KMS-11 (cell line): ENCODE measurements at regions not wholly inside any gene's neighbourhood (a gene's known extent, or its start where the extent isn't known, plus 50 kb on each side); places are given as distances from the start of the nearest gene placed in this dataset.

Source experiments
- H2AFZ ChIP-seq: fragments of 200-600 bp; sonication (generic); 2 replicates; pipeline ENCODE4 v1.6.1; 2016; ENCODE audit warnings: antibody characterized with exemption, mixed run types, low read depth
- H3K27ac ChIP-seq: fragments of 200-600 bp; sonication (generic); 2 replicates; pipeline ENCODE4 v1.6.1; 2016; ENCODE audit warnings: mild to moderate bottlenecking, mixed run types
- H3K27me3 ChIP-seq: fragments of 200-600 bp; sonication (generic); 2 replicates; pipeline ENCODE4 v1.6.1; 2017; ENCODE audit warnings: mild to moderate bottlenecking, low read depth, mixed run types, moderate library complexity; ENCODE audit not compliant: insufficient read depth
- H3K36me3 ChIP-seq: fragments of 200-600 bp; sonication (generic); 2 replicates; pipeline ENCODE4 v1.6.1; 2017; ENCODE audit warnings: mild to moderate bottlenecking, mixed run types; ENCODE audit not compliant: insufficient read depth
- H3K4me1 ChIP-seq: fragments of 200-600 bp; sonication (generic); 2 replicates; pipeline ENCODE4 v1.6.1; 2016; ENCODE audit warnings: mild to moderate bottlenecking, low read depth, mixed run types; ENCODE audit not compliant: poor library complexity, severe bottlenecking
- H3K4me2 ChIP-seq: fragments of 200-600 bp; sonication (generic); 2 replicates; pipeline ENCODE4 v1.7.0; 2016; ENCODE audit warnings: mild to moderate bottlenecking, mixed run types
- H3K4me3 ChIP-seq: fragments of 200-600 bp; sonication (generic); IDR thresholded peaks from 2 replicates; pipeline ENCODE4 v1.6.1; 2017; ENCODE audit warnings: low read depth, low read length, mixed read lengths; ENCODE audit not compliant: insufficient read depth
- H3K79me2 ChIP-seq: fragments of 200-600 bp; sonication (generic); 2 replicates; pipeline ENCODE4 v1.6.1; 2016; ENCODE audit warnings: low read depth, mixed run types; ENCODE audit not compliant: insufficient read depth
- H3K9ac ChIP-seq: fragments of 200-600 bp; sonication (generic); 2 replicates; pipeline ENCODE4 v1.6.1; 2016; ENCODE audit warnings: mild to moderate bottlenecking, mixed run types
- H4K20me1 ChIP-seq: fragments of 200-600 bp; sonication (generic); 2 replicates; pipeline ENCODE4 v1.6.1; 2016; ENCODE audit warnings: mild to moderate bottlenecking, mixed run types; ENCODE audit not compliant: insufficient read depth
- TF ChIP-seq, protein P1 (sequence below): fragments of 200-600 bp; sonication (generic); conservative IDR thresholded peaks from 2 replicates; pipeline ENCODE4 v1.6.1; 2017; ENCODE audit warnings: low read depth, mild to moderate bottlenecking, antibody characterized with exemption, low read length, moderate library complexity, mixed read lengths

DNA sequence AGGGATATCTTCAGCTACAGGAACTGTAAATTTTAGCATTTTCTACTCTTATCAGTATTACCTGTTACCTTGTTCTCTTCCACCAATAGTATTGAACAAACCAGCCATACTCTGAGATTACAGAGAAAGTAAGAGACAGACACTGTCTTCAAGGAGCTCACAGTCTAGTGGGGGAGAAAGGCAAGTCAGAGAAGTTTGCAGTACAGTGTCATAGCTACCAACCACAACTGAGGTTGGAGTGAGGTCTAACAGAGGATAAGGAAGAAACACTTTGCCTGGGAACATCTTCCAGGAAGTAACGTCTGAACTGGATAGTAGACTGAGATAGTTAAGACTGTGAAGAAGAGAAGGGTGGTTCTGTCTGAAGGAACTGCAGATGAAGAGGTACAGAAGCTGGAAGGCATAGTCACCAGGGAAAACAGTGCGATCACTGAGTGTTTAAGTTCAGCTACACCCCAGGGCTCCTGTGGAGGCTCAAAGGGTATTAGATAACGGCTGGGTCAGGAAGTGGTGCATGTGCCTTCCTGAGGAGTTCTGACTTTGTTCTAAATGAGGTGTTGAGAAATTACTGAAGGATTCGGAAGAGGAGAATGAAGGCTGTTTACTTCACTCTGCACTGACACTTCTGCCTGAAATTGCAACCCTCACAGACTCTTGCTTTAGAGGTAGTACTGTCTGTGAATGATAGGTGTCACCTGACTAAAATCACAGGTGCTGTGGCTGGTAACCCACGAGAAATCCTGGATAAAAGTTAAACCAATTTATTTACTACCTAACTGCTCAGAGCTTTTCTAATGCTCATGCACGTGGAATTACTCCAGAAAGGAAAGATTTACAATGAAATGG, 841.6 kb downstream of the MAT2B start:
- Histone ChIP-seq H3K4me1 (no peaks in the 10 kb centered on the region), H3K36me3 (no peaks in the 10 kb centered on the region), H4K20me1 (no peaks in the 10 kb centered on the region), H3K4me2 (no peak overlapping the region), H3K79me2 (no peaks in the 10 kb centered on the region), H3K9ac (no peak overlapping the region), H3K27ac (no peak overlapping the region), H3K4me3 (no peak overlapping the region), H2AFZ (no peak overlapping the region), H3K27me3 (no peaks in the 10 kb centered on the region)
- TF ChIP-seq, protein P1, sequence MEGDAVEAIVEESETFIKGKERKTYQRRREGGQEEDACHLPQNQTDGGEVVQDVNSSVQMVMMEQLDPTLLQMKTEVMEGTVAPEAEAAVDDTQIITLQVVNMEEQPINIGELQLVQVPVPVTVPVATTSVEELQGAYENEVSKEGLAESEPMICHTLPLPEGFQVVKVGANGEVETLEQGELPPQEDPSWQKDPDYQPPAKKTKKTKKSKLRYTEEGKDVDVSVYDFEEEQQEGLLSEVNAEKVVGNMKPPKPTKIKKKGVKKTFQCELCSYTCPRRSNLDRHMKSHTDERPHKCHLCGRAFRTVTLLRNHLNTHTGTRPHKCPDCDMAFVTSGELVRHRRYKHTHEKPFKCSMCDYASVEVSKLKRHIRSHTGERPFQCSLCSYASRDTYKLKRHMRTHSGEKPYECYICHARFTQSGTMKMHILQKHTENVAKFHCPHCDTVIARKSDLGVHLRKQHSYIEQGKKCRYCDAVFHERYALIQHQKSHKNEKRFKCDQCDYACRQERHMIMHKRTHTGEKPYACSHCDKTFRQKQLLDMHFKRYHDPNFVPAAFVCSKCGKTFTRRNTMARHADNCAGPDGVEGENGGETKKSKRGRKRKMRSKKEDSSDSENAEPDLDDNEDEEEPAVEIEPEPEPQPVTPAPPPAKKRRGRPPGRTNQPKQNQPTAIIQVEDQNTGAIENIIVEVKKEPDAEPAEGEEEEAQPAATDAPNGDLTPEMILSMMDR = no peak

DNA sequence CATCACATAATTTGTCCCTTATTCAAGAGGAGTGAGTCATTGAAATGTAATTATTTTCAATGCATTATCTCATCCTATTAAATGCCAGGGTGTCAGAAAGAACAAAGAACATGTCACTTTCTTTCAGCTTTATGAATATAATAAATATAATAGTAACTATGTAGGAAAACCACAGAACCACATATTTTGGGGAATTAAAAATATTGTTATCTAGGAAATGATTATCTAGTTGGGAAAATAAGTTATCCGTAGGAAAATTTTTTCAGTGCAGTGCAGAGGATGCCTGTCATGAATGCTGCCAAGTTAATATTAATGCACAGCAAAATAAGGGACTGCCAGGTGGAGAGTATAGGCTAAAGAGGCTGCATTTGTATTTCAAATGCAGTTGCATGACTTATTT, 844.8 kb downstream of the MAT2B start:
- TF ChIP-seq, protein P1 = no peak
- Histone ChIP-seq H3K79me2 (no peaks in the 10 kb centered on the region), H4K20me1 (no peaks in the 10 kb centered on the region), H3K36me3 (no peaks in the 10 kb centered on the region), H3K4me1 (no peaks in the 10 kb centered on the region), H3K27ac (no peak overlapping the region), H3K4me3 (no peak overlapping the region), H3K4me2 (no peak overlapping the region), H2AFZ (no peak overlapping the region), H3K27me3 (no peaks in the 10 kb centered on the region), H3K9ac (no peak overlapping the region)

DNA sequence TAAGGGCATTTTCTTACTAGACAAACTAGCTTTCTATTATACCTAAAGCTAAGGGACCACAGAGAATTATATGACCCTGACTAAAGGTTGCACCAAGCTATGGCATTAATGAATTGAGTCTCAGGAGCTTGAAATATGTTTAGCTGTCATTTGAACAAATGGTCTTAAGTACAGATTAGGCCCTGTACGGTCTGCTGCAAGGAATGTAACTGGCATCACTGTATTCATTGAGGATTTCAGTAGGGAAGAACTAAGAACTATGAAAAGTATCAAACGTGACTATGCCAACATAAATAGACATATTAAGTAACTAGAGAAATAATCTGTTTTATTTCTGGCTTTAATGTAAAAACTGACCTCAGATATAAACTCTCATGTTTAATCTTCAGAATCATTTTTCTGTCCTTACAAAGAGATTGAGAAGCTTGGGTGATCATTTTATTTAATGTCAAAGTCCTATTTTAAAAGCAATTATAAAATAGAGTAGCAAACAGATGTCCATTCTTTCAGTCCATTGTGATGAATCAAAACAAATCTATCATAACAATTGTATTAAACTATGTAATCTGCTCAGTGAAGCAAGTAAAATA, 845.9 kb downstream of the MAT2B start:
- no peaks in the 10 kb centered on the region for H3K36me3 ChIP-seq
- H3K4me3 ChIP-seq = no peak overlapping the region
- no peaks in the 10 kb centered on the region for H3K27me3 ChIP-seq
- TF ChIP-seq, protein P1 = no peak
- no peak overlapping the region for H3K4me2 ChIP-seq
- H3K79me2 ChIP-seq = no peaks in the 10 kb centered on the region
- H4K20me1 ChIP-seq = no peaks in the 10 kb centered on the region
- H3K4me1 ChIP-seq = no peaks in the 10 kb centered on the region
- no peak overlapping the region for H3K27ac ChIP-seq
- no peak overlapping the region for H3K9ac ChIP-seq
- H2AFZ ChIP-seq = no peak overlapping the region

DNA sequence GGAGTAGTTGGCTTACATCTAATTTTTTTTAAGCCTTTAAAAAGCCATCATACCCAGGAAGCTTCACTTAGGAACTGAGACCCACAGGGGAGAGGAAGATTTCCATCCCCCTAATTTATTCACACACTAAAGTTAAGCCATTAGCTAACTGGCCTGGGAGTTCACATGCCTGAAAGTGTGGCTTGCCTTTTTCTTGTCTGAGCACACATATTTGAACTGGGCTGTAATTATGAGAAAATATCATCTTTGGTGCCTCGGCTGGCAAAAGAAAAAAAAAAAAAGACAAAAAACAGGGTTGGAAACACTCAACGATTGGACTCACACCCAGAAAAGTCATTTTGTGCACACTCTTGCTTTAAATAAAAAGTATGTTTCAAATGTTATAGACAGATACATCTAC, 847.3 kb downstream of the MAT2B start:
- no peaks in the 10 kb centered on the region for H3K36me3 ChIP-seq
- H3K4me1 ChIP-seq = no peaks in the 10 kb centered on the region
- no peak overlapping the region for H3K4me3 ChIP-seq
- H3K27ac ChIP-seq = no peak overlapping the region
- no peak overlapping the region for H3K4me2 ChIP-seq
- no peaks in the 10 kb centered on the region for H4K20me1 ChIP-seq
- no peak overlapping the region for H2AFZ ChIP-seq
- no peaks in the 10 kb centered on the region for H3K27me3 ChIP-seq
- no peaks in the 10 kb centered on the region for H3K79me2 ChIP-seq
- no peak overlapping the region for H3K9ac ChIP-seq
- TF ChIP-seq, protein P1 = no peak
